Panc1 (cell line): ENCODE measurements at regions not wholly inside any gene's neighbourhood (a gene's known extent, or its start where the extent isn't known, plus 50 kb on each side); places are given as distances from the start of the nearest gene placed in this dataset.

Experiments used
- ATAC-seq: fragments of 200-7000 bp; cut with Tn5 transposase; 2 replicates; pipeline ENCODE4 v1.9.1; 2020; ENCODE audit warnings: mild to moderate bottlenecking, moderate library complexity
- BruUV-seq: library from RNA; stranded (reverse); fragments of 400-500 nt; replicated peaks from 2 replicates; lab custom pipeline; 2021; lab: Mats Ljungman, UMichigan
- CTCF ChIA-PET: fragments of 300-600 bp; sonication (Branson Sonifier 250); formaldehyde crosslinking; loops from one replicate; lab custom pipeline; 2022; ENCODE audit warnings: antibody characterized with exemption; lab: Charles Lee
- POLR2A ChIA-PET: fragments of 300-600 bp; sonication (Branson Sonifier 250); formaldehyde crosslinking; loops from one replicate; lab custom pipeline; 2022; ENCODE audit warnings: antibody characterized with exemption; lab: Charles Lee
- DNase-seq: peaks from one replicate; pipeline ENCODE4 v3.0.0-alpha.2; 2010; ENCODE audit warnings: low read depth, low spot score
- H3K27ac ChIP-seq: 2 replicates; pipeline ENCODE4 v1.5.1; 2011; ENCODE audit warnings: mild to moderate bottlenecking, low read length, inconsistent platforms
- H3K27me3 ChIP-seq: fragments of 200-500 bp; sonication (Bioruptor generic); 2 replicates; pipeline ENCODE4 v1.6.0; 2014; ENCODE audit warnings: low read length, inconsistent platforms; ENCODE audit not compliant: control insufficient read depth, insufficient read depth
- H3K36me3 ChIP-seq: fragments of 200-500 bp; sonication (Bioruptor generic); 2 replicates; pipeline ENCODE4 v1.5.1; 2014; ENCODE audit warnings: inconsistent platforms, mild to moderate bottlenecking, low read length, moderate library complexity; ENCODE audit not compliant: control insufficient read depth, insufficient read depth
- H3K4me1 ChIP-seq: 2 replicates; pipeline ENCODE4 v1.5.1; 2011; ENCODE audit warnings: inconsistent platforms, mild to moderate bottlenecking, low read length, moderate library complexity; ENCODE audit not compliant: control insufficient read depth, insufficient read depth
- H3K4me3 ChIP-seq, 2 experiments: 2 replicates each; pipeline ENCODE4 v1.5.1; 2011 to 2012; ENCODE audit warnings: low read depth in 2 of 2, low read length in 2 of 2, mild to moderate bottlenecking in 2 of 2, inconsistent platforms in 1 of 2, moderate library complexity in 1 of 2
- H3K9me3 ChIP-seq: fragments of 200-500 bp; sonication (Bioruptor generic); 2 replicates; pipeline ENCODE4 v1.5.1; 2014; ENCODE audit warnings: low read depth, mild to moderate bottlenecking, inconsistent platforms, low read length, moderate library complexity; ENCODE audit not compliant: control insufficient read depth, insufficient read depth
- POLR2AphosphoS5 ChIP-seq: IDR thresholded peaks from 2 replicates; pipeline ENCODE4 v1.6.1; 2012; ENCODE audit warnings: mild to moderate bottlenecking, low read depth, low read length, moderate library complexity
- SIN3A ChIP-seq: IDR thresholded peaks from 2 replicates; pipeline ENCODE4 v1.6.1; 2012; ENCODE audit warnings: low read depth, mild to moderate bottlenecking, low read length, moderate library complexity, borderline replicate concordance; ENCODE audit not compliant: insufficient read depth
- TCF7L2 ChIP-seq: IDR thresholded peaks from 2 replicates; pipeline ENCODE4 v1.6.1; 2011; ENCODE audit warnings: mild to moderate bottlenecking, low read depth, low read length, inconsistent platforms
- in situ Hi-C: cut with HindIII; loops from 2 replicates; pipeline ENCODE4 v1.10.0; 2016; ENCODE audit warnings: low sequenced_read_pairs, low pct_unique_long_range_greater_than_20kb
- intact Hi-C: fragments of 100-400 bp; cut with micrococcal nuclease; formaldehyde crosslinking; loops from one replicate; pipeline ENCODE4 v1.10.0; 2022; ENCODE audit not compliant: unreplicated experiment
- TF ChIP-seq, protein P1 (sequence below): fragments of 450-650 bp; IDR thresholded peaks from 2 replicates; pipeline ENCODE4 v1.5.1; 2017; ENCODE audit warnings: mild to moderate bottlenecking
- TF ChIP-seq, protein P2 (sequence below), 2 experiments: IDR thresholded peaks; 2 replicates each; pipeline ENCODE4 v1.6.1; 2011 to 2012; ENCODE audit warnings: low read depth in 2 of 2, control low read depth in 1 of 2, low read length in 1 of 2, mild to moderate bottlenecking in 1 of 2, moderate library complexity in 1 of 2; ENCODE audit not compliant: insufficient read depth in 1 of 2

DNA sequence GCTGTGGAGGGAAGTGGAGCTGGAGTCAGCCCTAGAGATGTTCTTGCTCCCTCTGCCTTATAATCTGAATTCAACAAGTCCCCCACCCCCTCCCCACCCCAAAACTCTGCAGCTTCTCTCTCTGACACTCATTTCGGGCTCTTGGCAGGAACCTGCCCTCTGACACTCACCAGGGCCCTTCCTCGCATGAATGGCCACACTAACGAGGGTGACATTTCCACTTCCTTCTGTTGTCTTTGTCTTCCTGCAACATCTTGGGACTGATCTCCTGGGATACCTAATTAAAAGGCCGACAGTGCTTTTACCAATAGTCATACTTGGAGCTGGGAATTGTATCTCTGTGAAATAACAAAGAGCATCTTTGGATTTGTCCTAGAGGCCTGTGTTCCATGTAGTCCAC is 106.9 kb upstream of the PIRT start:
- no peak overlapping the region for H3K27ac ChIP-seq
- in situ Hi-C loops, result no loop called here
- H3K4me1 ChIP-seq, result no peaks in the 10 kb centered on the region
- ChIA-PET POLR2A (no interaction called here), CTCF (no interaction called here)
- BruUV-seq, result no TSS peak
- TF ChIP-seq TCF7L2 (no peak), POLR2AphosphoS5 (no peak), SIN3A (no peak)
- TF ChIP-seq, protein P1, sequence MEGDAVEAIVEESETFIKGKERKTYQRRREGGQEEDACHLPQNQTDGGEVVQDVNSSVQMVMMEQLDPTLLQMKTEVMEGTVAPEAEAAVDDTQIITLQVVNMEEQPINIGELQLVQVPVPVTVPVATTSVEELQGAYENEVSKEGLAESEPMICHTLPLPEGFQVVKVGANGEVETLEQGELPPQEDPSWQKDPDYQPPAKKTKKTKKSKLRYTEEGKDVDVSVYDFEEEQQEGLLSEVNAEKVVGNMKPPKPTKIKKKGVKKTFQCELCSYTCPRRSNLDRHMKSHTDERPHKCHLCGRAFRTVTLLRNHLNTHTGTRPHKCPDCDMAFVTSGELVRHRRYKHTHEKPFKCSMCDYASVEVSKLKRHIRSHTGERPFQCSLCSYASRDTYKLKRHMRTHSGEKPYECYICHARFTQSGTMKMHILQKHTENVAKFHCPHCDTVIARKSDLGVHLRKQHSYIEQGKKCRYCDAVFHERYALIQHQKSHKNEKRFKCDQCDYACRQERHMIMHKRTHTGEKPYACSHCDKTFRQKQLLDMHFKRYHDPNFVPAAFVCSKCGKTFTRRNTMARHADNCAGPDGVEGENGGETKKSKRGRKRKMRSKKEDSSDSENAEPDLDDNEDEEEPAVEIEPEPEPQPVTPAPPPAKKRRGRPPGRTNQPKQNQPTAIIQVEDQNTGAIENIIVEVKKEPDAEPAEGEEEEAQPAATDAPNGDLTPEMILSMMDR, result no peak
- TF ChIP-seq, protein P2, sequence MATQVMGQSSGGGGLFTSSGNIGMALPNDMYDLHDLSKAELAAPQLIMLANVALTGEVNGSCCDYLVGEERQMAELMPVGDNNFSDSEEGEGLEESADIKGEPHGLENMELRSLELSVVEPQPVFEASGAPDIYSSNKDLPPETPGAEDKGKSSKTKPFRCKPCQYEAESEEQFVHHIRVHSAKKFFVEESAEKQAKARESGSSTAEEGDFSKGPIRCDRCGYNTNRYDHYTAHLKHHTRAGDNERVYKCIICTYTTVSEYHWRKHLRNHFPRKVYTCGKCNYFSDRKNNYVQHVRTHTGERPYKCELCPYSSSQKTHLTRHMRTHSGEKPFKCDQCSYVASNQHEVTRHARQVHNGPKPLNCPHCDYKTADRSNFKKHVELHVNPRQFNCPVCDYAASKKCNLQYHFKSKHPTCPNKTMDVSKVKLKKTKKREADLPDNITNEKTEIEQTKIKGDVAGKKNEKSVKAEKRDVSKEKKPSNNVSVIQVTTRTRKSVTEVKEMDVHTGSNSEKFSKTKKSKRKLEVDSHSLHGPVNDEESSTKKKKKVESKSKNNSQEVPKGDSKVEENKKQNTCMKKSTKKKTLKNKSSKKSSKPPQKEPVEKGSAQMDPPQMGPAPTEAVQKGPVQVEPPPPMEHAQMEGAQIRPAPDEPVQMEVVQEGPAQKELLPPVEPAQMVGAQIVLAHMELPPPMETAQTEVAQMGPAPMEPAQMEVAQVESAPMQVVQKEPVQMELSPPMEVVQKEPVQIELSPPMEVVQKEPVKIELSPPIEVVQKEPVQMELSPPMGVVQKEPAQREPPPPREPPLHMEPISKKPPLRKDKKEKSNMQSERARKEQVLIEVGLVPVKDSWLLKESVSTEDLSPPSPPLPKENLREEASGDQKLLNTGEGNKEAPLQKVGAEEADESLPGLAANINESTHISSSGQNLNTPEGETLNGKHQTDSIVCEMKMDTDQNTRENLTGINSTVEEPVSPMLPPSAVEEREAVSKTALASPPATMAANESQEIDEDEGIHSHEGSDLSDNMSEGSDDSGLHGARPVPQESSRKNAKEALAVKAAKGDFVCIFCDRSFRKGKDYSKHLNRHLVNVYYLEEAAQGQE (IDR thresholded peaks at IDR 0.05; ENCODE audit: insufficient read depth in 1 of 2, low read depth in 2 of 2, low read length in 1 of 2), result no peak
- no peaks in the 10 kb centered on the region for H3K36me3 ChIP-seq
- no peak overlapping the region for H3K4me3 ChIP-seq
- no peak for DNase-seq
- ATAC-seq, result no peak
- no peaks in the 10 kb centered on the region for H3K27me3 ChIP-seq
- no peaks in the 10 kb centered on the region for H3K9me3 ChIP-seq
- intact Hi-C loops, result no loop called here

DNA sequence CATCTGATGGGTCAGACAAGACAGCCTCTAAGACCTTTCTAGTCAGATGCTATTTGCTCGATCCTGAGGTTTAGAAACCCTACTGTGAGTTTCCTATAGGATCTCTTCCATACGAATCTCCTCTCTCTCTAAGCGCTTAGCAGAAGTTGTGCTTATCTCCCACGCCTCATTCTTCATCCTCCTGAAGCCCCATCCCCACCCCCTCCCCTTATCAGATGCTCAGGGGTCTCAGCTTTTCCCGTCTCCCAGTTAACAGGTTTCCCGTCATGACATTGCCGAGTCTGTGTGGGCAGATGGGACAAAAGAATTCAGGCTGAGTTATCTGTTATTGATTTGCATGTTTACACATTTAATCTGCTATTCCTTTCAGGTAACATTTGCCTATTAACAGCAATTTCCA is 99.0 kb upstream of the PIRT start:
- DNase-seq (no peak), ATAC-seq (no peak)
- Histone ChIP-seq H3K27me3 (no peaks in the 10 kb centered on the region), H3K36me3 (no peaks in the 10 kb centered on the region), H3K4me3 (no peak overlapping the region), H3K9me3 (no peaks in the 10 kb centered on the region), H3K27ac (no peak overlapping the region), H3K4me1 (no peaks in the 10 kb centered on the region)
- intact Hi-C loops, result no loop called here
- in situ Hi-C loops, result no loop called here
- no TSS peak for BruUV-seq
- ChIA-PET POLR2A (no interaction called here), CTCF (no interaction called here)
- TF ChIP-seq, protein P1, result no peak
- TF ChIP-seq TCF7L2 (no peak), POLR2AphosphoS5 (no peak), SIN3A (no peak)
- TF ChIP-seq, protein P2 (IDR thresholded peaks at IDR 0.05; ENCODE audit: insufficient read depth in 1 of 2, low read depth in 2 of 2, low read length in 1 of 2), result no peak
